Kidney epithelial cell (primary cell): ENCODE measurements at regions not wholly inside any gene's neighbourhood (a gene's known extent, or its start where the extent isn't known, plus 50 kb on each side); places are given as distances from the start of the nearest gene placed in this dataset.
"Not testable (repeated sequence)": the region's sequence is repeated elsewhere in the genome, so short reads cannot be mapped to it uniquely, and the experiment has no call there.

Experiments
- DNase-seq: peaks from one replicate; pipeline ENCODE4 v3.0.0-alpha.2; 2010; ENCODE audit warnings: low read depth
- H3K27me3 ChIP-seq: 2 replicates; pipeline ENCODE4 v1.6.0; 2011; ENCODE audit warnings: low read length; ENCODE audit not compliant: control insufficient read depth, insufficient read depth
- H3K36me3 ChIP-seq: 2 replicates; pipeline ENCODE4 v1.5.1; 2011; ENCODE audit warnings: low read length; ENCODE audit not compliant: control insufficient read depth, insufficient read depth
- H3K4me3 ChIP-seq: 2 replicates; pipeline ENCODE4 v1.5.1; 2011; ENCODE audit warnings: low read depth, mild to moderate bottlenecking, control low read depth, low read length
- TF ChIP-seq, protein P1 (sequence below): IDR thresholded peaks from 2 replicates; pipeline ENCODE4 v1.5.1; 2011; ENCODE audit warnings: mild to moderate bottlenecking, moderate library complexity, low read length, control low read depth, inconsistent platforms; ENCODE audit not compliant: insufficient read depth, poor library complexity, severe bottlenecking

GRCh38 chr15:28459279-28459678 is 73.5 kb downstream of the GOLGA8G start:
- no peak overlapping the region for H3K4me3 ChIP-seq
- TF ChIP-seq, protein P1, sequence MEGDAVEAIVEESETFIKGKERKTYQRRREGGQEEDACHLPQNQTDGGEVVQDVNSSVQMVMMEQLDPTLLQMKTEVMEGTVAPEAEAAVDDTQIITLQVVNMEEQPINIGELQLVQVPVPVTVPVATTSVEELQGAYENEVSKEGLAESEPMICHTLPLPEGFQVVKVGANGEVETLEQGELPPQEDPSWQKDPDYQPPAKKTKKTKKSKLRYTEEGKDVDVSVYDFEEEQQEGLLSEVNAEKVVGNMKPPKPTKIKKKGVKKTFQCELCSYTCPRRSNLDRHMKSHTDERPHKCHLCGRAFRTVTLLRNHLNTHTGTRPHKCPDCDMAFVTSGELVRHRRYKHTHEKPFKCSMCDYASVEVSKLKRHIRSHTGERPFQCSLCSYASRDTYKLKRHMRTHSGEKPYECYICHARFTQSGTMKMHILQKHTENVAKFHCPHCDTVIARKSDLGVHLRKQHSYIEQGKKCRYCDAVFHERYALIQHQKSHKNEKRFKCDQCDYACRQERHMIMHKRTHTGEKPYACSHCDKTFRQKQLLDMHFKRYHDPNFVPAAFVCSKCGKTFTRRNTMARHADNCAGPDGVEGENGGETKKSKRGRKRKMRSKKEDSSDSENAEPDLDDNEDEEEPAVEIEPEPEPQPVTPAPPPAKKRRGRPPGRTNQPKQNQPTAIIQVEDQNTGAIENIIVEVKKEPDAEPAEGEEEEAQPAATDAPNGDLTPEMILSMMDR = no peak
- no peak for DNase-seq
- no peaks in the 10 kb centered on the region for H3K27me3 ChIP-seq
- H3K36me3 ChIP-seq = no peaks in the 10 kb centered on the region

- not testable (repeated sequence) for H3K4me3 ChIP-seq, H3K27me3 ChIP-seq, H3K36me3 ChIP-seq
- DNase-seq = peak; percentile 9
Observed at GRCh38 chr15:28457396-28457932, 75.3 kb downstream of the GOLGA8G start.

DNA sequence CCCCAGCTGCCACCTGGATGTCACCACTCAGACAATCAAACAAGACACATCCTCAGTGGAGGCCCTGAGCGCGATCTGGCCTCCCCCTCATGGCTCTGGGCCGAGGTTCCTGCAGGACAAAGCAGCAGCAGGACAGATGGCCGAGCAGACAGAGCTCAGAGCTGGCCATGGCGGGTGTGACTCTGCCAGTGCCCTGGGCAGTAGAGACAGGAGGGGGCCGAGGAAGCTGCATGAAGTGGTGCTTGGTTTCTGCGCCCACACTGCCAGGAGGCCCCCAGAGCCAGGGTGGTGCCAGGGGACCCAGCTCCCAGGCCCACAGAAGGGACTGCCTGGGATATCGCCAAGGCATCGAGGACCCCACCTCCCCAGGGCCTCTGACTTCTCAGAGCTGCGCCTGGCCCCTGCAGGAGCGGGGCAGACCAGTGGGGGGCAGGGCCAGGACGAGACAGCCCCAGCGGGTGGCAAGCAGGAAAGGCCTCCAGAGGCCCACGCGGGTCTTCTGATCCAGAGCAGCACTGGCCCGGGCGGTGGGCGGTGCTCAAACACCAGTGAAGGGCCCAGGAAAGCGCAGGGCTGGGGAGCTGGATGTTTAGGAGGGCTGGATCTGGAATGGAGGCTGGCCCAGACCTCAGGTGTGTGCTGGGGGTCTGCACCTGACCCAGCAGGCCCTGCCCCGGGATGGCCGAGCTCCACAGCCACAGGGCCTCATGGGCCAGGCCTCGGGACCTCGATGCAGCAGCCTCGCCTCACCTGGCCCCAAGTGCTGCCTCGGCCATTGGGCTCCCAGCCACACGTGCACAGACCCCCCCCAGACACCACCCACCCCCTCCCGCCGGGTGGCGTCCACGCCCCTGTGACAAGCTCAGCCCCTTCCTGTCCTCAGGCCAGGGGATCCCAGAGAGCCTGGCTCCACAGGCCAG is 76.0 kb downstream of the GOLGA8G start:
- TF ChIP-seq, protein P1 = no peak
- Histone ChIP-seq H3K4me3 (no peak overlapping the region), H3K27me3 (no peaks in the 10 kb centered on the region), H3K36me3 (no peaks in the 10 kb centered on the region)
- DNase-seq = no peak

DNA sequence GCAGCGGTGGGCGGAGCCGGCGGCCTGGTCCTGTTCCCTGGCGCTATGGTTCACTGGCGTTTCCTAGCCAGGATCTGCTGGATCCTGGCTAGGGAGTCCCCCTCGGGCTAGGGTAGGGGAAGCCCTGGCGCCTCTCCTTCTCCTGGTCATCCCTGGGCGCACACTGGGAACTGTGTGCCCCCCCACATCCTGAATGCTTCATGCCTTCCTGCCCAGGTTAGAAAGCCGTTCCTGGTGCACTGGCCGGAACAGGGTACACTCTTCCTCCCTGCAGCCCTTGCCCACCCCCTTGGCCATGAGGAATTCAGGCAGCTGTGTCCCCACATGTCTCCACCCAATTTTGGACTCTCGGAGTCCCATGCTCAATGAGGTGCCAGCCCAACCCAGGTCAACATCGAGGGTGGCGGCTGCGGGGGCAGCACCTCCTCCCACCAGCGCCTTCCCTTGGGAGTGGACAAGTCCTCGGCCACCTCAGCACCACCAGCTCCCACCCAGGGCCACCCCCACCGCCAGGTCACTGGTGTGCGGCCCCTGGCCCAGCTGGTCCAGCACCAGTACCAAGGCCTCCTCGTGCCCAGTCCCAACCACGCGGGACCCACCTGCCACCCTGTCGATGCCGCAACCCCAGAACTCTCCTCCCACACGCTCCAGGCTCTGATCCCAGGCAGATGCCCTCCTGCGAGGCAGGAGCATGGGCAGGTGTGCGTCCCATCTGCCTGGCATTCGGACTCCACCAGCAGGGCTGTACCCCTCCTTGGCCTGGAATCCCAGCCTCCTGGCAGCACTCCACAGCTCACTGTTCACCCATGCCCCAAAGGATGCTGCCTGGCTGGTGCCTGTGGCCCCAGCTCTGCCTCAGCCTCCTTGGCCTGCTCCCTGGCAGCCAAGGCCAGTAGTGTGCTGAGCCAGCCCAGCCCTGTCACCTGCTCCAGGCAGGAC is 77.0 kb downstream of the GOLGA8G start:
- H3K36me3 ChIP-seq, DNase-seq, H3K27me3 ChIP-seq, H3K4me3 ChIP-seq: not testable (repeated sequence)

DNA sequence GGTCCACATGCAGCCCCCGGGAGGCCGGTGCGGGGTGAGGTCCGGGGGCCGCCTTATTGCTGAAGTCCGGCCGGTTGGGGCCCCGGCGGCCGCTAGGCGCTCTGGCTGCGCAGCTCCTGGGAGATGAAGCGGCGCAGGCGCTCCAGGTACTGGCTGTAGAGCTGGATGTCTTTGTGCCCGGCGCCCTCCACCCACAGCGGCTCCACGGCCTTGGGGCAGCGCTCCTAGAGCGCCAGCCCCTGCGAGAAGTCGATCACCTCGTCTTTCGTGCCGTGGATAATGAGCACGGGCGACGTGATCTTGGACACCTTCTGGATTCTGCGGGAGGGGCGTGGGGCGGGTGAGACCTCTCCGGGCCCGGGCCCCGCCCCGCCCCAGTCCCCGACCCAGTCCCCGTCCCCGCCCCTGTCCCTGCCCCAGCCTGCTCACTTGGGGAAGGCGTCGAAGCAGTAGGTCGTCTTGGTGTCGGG is 76.3 kb downstream of the GOLGA8F start:
- not testable (repeated sequence) for H3K36me3 ChIP-seq, H3K27me3 ChIP-seq, DNase-seq
- peak overlapping the region; percentile 35 for H3K4me3 ChIP-seq
